Germinal center (tissue), 1 donor: ENCODE measurements at regions not wholly inside any gene's neighbourhood (a gene's known extent, or its start where the extent isn't known, plus 50 kb on each side); places are given as distances from the start of the nearest gene placed in this dataset.
A peak's percentile ranks its signal among the peaks of the same experiment; 100 is the strongest.

Experiments used
- DNase-seq: peaks from one replicate; pipeline ENCODE4 v3.0.0; 2012; ENCODE audit warnings: mixed read lengths, low spot score

DNA sequence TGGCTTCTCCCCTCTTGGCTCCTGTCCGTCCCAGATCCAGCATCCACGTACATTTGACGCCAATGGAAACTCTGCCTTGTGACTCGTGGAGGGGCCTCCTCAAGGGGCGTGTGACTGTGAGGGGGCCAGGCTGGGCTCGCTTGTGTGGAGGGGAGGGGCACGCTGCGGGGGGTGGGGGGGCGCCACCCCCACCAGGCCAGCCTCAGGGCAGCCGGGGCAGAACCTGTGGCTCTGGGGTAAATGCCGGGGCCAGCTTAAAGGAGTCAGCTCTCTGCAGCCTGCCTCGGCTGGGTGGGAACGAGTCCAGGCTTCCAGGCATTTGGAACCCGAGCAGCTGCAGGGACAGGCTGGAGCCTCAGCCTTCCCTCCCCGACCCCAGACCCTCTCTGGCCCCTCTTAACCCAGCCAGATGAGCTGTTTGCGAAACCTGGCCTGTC lies 94.1 kb downstream of the SIK1 start:
- no peak for DNase-seq

DNA sequence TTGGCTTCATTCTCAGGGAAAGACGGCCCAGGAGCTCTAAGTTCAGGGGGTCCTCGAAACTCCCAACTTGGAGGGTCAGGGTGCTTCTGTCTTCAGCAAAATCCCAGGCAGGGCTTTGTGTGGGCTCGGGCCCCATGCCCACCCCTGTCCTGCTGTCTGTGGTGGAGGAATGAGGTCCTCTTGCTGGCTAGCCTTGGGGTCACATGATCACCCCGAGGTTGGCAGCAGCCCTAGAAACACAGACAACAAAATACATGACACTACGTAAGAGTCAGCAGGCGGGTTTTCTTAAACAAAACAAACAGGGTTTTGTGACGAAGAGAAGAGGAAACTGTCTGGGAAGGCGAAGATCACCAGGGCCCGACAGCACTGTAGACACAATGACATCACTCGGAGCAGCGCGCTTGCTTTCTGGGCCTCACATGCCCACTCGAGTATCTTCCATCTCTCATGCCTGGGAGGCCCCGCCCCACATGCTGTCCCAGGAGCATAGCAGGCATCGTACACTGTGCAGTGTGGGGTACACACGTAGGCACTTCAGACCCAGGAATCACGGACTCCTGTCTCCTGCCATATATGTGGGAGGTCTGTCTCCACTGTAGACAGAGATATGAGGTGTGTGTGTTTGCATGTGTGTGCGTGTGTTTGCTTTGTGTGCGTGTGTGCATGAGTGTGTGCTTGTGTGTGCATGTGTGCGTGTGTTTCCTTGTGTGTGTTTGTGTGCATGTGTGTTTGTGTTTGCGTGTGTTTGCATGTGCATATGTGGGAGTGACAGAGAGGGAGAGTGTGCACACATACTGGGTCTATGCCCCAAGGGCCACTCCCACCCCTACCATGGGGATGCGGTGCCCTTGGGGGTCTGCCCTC lies 94.7 kb downstream of the SIK1 start:
- DNase-seq, result no peak

DNA sequence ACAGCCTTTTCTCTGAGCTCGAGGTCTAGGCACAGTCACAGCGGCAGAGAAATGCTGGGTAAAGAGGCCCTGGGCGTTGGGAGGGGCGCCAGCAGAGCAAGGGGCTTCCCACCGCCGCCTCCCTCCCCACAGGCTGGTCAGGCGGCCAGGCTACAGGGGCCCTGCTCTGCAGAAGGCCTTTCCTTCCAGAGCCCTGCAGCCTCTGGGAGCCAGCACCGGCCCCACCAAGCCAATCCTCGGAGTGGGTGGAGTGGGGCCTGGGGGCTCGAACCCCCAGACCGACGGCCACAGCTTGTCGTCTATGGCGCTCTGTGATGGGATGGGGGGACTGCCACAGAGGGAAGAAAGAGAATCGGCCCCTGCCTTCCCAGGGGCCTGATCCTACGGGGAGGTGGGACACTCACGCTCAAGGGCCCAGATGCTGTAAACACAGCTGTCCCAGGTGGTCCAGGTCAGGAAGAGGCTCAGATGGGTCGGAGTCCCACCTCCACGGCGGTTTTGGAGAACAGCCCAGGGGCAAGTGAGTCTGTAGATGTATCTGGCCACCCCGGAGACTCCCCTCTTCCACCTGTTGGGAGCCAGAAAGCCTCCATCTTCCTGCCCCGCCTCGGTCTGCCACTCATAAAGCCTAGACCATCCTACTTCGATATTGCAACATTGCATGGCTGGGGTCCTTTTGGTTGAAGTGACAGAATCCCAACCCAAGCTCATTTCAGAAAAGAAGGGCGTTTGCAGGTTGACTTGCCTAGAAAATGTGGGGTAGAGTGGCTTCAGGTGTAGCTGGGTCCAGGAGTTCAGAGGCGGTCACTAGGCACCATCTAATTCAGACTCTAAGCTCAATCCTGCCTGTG lies 95.6 kb downstream of the SIK1 start:
- no peak for DNase-seq

DNA sequence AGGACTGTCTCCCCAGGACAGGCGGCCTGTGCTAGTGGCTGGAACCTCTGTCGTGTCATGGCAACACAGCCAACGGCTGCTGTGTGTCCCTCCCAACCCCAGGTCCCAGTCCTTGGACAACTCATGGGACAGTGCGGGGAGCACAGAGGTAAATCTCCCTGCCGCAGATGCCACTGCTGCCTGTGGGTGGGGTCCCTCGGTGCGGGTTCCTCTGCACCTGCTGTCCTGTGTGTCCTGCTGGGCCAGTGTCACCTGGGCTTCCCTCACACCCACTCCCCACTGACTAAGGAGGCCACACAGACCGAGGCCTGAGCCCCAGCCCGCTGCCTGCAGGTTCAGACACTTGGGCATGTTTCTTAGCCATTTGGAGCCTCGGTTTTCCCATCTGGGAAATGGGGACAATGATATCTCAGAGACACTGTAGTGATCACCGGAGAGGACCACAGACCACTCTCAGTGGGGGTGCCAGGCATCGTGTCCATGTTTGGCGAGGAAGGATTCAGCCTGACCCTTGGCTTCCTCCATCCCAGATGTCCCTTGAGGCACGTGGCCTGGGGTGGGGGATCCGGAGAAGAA lies 96.5 kb downstream of the SIK1 start:
- DNase-seq, result no peak

DNA sequence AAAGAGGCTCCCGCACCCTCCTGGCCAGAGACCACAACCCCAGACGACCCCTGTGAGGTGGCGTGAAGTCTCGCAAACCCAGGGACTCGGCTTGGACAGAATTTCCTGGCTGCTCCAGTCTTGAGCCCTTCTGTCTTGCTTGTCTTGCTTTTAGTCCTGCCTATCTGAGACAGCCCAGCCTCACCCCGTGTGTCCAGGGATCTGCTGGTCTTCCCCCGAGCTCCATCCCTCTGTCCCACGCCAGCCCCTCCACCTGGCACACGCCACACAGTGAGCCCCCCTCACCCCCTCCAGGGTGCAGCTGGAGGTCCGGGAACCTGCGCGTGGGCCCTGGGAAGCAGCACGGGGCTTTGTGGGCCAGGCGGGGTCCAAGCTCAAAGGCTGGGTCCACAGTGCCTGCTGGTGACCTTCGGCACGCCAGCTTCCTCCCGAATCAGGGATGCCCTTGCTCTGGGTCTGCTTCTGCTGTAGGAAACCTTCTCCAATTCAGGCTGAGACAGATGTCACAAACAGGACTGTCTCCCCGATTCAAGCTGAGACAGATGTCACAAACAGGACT lies 97.1 kb downstream of the SIK1 start:
- no peak for DNase-seq

DNA sequence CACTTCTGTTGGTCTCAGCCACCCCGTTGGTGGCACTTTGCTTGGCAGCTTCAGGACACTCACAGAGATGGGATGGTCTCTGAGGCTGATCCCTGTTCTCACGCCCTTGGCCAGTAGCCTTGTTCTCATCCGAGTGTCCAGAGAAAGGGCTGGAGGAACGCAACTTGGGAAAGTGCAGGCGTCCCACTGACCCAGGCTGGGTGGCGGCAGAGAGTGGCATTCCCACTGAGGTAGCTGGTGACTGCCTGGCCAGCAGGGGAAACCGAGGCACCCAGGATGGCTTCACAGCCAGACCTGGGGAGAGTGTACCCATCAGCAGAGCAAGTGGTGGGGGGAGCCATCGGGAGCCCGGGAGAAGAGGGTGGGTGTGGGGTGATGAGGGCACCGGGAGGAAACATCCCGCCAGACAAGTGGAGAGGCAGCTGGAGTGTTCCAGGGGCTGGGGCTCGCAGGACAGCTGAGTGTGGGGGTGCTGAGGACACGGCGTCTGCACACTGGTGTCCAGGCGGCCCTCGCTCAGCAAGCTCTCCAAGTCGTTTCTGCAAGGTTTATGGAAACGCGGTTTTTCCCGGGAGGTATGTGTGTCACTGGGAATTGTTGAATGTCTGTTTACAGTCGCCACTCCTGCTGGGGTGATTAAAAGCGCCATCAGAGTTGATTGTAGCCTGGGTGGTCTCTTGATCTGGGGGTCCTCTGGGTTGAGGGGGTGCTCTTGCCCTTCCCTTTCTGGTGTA lies 97.8 kb downstream of the SIK1 start:
- no peak for DNase-seq

DNA sequence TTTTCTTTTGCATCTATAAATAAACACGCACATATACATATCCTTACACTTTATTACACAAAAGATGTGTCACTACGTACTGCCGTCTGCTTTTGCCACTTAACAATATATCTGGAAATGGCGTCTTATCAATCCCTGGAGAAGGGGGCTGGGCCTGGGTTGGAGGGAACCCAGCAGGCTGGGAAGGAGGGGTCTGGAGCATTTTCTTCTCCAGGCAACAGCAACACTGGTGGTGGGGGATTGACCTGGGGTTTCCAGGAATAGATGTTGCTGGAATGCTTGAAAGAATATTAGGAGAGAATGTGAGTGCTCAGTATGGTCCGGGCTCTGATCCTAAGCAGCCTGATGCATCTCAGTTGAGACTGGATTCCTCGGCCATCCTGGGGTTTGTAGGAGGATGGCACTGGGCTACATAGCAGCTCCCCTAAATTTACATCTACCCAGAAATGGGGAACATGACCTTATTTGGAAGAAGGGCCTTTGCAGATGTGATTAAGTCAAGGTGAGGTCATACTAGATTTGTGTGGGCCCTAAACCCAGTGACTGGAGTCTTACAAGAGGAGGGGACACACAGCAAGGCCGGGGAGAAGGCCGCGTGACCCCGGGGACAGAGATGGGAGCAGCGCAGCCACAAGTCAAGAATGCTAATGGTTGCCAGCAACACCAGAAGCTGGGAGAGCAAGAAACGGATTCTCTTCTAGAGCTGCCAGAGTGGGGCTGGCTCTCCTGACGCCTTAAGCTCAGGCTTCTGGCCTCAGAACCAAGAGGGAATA lies 98.6 kb downstream of the SIK1 start:
- DNase-seq, result no peak

DNA sequence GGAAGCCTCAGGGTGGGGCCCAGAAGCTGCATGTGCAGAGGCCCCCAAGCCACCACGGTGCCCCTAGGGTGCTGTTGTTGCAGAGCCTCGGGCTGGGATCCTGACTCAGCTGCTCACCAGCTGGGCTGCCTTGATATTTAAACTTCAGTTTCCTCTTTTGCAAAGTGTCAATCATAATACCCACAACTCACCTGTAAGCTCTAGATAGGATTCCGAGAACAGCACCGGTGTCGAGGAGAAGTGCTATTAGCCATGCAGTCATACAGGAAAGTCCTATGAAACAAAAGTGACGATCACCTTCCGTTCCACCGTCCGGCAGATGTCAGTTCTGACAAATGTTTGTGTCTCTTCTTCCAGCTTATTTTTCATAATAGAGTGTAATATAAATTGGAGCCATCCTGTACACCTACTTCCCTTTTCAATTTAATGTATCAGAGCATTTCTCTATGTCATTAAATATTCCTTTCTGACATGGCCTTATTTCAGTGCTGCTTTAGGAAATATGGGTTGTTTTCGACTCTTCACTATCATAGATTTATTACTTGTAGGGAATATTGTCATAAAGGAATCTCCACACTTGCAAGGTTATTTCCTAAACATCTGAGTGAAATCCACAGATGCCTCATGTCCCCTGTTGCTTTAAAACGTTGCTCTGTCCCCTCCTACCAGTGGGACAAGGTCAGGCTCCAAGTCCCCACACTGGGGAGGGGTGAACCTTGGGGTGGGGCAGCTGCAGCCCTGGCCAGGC lies 100.8 kb downstream of the SIK1 start:
- DNase-seq, result peak; percentile 54

DNA sequence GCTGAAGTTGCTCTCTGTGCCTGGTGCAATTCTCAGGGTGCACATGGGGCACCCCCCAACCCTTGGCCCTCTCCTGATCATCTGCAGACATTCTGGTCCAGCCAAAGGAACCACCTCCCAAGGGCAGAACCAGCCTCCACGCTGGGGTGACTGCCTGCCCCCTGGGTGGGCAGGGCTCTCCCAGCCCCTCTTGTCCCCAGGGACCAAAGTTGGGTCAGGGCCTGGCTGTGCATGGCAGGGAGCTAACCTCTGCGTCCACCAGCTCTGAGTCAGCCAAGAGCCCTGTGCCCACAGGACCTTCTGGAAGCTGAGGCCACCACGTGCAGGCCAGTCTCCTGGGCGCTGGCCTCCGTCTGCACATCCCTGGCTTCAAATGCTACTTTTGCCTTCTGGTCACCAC lies 101.9 kb downstream of the SIK1 start:
- no peak for DNase-seq

DNA sequence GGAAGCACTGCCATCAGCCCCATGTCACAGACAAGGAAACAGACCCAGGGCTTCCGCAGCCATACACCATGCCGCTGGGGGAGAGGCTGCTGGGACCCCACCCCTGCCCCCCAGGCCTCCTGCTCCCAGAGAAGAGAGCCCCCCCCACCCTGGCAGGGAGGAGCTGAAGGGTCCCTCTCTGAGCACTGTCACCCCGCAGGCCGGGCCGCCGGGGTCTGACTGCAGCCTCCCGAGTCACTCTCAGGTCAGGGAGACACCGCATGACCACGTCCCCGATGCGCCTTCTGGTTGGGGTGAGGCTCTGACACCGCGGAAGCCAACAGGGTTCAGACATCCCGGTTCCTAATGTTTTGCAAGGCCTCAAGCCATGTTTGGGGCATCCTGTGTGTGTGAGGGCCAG lies 102.3 kb downstream of the SIK1 start:
- no peak for DNase-seq

DNA sequence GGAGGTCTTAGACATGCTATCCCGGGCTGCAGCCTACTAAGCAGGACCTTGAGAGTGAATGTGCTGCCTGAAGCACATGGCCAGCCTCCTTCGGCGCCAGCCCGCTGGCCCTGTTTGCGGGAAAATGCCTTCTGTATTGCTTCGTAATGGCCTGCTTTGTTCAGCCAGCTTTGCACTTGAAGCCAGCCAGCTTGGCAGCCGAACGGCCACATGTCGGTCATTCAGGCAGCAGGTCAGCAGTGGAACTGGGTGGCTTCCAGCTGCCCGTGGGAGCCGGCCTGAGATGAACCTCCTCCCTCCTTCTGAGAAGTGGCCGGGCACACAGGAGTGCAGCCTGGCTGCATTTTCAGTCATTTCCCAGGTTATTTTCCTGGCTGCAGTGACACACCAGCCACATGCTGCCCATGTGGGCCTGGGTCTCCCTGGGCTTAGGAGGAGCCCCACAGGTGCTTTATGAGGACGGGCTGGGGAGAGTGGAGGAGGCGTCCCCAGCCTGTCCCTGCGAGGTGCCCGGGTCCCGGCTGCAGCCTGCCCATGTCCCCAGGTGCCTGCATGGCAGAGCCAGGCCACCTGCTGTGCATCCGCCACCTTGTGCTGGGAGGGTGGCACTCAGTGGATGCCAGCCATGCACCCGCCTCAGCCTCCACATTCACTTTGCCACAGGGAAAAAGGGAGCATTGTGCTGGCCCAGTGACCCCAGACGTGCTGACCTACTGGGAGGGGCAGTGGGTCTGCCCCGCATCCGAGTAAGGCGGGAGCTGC lies 103.5 kb downstream of the SIK1 start:
- no peak for DNase-seq

DNA sequence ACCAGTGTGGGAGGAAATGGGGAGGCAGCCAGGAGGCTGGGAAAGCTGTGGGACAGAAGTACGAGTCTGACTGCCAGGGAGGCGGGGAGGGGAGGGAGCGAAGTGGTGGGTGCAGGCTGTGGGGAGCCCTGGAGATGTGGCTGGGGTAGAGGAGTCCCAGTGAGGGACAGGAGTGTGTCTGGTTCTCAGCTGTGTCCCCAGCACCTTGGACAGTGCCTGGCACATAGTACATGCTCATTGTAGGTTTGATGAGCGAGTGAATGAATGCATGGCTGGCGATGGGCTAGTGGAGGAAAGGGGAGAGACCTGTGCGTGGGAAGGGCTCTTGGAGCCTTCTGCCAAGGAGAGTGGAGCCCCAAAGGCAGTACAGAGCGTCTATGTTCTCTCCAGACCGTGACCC lies 104.1 kb downstream of the SIK1 start:
- no peak for DNase-seq

DNA sequence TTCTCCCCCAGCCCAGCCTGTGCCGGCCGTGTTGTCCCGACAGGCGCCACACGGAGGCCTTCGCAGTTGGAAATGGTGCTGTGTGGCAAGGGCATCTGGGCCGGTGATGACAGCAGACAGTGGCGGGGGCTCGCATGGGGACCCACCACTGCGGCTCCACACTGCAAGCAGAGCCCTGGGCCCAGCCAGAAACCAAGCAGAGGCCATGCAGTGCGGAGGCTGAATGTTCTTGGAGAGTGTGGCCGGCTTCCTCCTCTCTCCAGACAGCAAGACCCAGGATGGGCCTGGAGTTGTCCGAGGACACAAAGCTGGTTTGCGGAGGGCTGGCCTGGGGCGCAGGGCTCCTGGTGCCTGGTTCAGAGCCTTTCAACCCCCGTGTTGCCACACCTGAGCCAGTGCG lies 104.6 kb downstream of the SIK1 start:
- no peak for DNase-seq

DNA sequence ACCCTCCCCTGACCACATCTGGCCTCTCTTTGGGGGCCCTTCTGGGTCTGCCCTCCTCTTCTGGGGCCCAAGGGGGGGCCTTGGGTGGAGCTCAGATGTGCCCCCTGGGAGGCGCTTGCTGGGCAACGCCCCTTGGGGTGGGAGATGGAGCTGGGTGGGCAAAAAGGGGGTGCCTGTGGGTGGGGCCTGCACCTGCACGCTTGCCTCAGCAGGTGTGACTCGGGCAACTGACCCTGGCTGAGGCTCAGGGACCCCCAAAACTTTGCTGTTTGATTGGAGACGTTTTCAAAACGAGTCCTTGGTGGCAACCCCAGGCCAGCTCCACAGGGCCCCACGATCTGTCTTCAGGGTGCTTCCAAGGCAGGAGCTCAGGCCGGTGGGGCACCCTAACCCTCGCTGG lies 105.3 kb downstream of the SIK1 start:
- DNase-seq, result no peak

DNA sequence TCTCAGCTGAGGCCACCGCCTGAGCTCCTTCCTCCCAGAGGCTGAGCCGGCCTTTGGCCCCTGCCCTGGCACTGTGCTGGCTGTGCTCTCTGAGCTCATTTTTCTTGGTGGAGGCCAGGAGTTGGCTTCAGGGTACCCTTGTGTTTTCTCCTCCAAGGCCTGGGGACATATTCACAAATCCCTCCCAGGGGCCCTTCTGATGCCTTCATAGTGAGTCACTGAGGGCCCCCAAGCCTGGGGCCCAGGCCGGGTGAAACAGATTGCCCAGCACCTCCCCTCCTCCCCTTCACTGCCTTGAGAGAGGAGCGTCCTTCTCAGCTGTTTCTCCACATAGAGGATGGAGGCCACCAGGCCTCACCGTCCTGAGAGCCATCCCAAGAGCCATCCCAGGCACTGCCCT lies 105.8 kb downstream of the SIK1 start:
- DNase-seq, result no peak

DNA sequence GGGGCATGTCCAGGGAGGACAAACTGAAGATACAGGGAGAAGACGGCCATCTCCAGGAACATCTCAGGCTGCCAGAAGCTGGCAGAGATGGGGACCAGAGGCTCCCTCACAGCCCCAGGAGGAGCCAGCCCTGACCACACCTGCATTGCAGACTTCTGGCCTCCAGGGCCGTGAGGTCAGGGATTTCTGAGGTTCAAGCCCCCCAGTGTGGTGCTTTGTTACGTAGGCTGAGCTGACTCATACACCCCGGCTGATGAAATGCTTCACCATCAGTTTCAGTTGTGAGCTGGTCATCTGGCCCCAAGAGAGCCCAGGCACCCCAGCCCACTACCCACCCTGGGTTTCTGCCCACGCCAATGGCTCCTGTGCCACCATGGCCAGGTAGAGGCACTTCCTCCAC lies 106.4 kb downstream of the SIK1 start:
- no peak for DNase-seq

DNA sequence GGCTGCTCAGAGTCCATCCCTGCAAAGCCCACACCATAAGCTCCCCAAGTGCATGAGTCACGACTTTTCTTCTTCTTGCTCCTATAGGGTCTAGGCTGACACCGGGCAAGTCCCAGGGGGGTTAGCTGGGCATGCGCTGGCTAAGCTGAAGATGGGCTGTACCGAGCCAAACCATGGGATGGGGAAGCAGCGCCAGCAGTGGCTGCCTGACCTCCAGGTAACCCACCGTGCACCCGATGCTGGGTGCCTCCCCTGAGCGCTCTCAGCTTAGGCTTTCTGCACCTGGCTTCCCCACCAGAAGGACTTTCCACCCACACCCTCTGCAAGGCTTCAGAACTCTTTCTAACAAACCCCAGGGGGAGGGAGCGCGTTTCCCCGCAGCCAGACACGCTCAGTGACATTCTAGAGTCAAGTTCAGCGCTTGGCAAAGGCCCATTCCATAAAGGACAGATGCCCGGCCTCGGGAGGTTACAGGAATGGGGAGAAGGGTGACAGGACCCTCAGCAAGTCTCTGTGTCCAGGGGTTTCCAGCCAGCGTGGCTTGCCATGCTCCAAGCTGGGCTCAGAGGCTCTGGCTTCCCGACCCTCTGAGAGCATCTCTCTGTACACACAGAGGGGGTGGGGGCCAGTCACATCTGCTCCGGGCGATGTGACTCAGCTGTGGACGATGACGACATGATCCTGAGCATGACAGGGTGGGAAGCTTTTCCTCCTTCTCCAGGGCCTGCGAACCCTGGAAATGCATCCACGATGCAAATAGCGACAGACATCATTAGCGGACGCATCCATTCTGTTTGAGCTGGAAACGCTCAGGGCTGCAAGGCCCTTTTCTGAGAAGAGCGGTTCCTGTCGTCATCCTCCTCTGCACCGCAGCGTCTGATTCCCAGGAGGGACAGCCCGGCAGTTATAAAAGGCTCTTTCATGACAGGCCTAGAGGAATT lies 107.8 kb downstream of the SIK1 start:
- peak; percentile 22 for DNase-seq

DNA sequence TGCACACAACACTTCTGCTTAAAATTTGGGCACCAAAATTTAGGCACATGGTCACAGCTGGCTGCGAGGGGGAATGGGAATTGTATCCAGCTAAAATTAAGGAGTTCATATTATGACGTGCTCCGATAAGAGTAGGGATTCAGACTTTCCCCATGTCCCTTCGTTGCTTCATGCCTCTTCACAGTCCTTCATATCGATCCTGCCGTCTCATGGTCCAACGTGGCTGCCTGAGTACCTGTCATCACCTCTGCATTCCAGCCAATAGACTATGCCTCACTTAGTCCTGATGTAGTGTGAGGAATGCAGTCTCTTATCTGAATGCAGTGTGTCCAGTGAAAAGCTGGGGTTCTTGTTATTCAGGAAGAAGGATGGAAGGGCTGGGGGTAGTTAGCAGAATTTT lies 108.6 kb downstream of the SIK1 start:
- no peak for DNase-seq
